HuH-7.5 (cell line): ENCODE measurements at regions not wholly inside any gene's neighbourhood (a gene's known extent, or its start where the extent isn't known, plus 50 kb on each side); places are given as distances from the start of the nearest gene placed in this dataset.

Source experiments
- DNase-seq: peaks from one replicate; pipeline ENCODE4 v3.0.0; 2011; ENCODE audit warnings: low spot score

DNA sequence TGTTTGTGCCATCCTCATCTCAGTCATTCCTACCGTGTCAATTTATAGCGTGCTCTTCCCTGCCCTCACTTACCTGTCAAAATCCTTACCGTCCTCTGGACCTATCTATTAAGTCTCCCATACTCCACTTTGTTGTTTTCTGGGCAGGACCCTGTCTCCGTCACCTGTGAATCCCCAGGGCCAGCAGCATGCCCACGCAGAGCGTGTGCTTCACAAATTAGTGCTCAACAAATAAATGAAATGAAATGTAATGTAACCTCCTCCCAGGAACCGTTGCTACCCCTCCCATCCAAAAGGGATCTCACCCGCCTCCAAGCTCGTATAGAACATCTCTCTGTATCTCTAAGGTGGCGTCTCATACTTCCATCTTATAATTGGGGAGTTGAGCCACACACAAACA, 589.9 kb upstream of the MGMT start:
- DNase-seq = no peak

DNA sequence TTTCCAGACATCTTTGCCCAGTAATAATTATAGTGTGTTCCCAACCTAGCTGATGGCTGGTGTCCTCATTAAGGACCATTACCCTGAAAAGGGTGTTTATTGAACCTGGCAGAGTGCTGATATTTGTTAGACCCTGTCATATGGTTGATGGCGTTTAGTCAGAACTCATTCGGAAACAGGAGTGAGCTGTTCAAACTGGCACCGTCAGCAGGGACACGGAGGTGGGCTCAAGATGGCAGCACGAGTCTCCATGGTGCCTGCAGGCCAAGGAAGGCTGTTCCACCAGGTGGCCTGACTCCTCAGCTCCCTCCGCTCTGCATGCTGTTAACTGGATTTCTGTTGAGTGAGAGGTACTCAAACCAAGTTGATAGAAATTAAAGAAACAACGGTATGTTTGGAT, 589.1 kb upstream of the MGMT start:
- no peak for DNase-seq

DNA sequence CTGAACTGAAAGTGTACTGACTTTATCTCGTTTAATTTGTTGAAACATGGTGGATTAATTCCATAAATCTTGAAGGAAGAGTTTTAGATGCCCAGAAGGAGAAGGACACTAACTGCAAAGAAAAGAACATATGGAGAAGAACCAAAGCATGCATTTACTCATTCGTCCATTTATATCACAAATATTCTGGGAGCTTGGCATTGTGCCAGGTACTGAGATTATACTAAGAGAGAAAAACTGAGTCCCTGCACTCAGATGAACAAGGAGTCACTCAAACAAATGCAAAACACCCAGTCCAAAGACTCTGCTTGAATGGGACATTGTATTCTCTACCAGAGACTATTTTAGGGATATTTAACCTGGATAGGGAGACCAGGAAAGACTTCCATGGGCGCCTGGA, 588.0 kb upstream of the MGMT start:
- DNase-seq = no peak

DNA sequence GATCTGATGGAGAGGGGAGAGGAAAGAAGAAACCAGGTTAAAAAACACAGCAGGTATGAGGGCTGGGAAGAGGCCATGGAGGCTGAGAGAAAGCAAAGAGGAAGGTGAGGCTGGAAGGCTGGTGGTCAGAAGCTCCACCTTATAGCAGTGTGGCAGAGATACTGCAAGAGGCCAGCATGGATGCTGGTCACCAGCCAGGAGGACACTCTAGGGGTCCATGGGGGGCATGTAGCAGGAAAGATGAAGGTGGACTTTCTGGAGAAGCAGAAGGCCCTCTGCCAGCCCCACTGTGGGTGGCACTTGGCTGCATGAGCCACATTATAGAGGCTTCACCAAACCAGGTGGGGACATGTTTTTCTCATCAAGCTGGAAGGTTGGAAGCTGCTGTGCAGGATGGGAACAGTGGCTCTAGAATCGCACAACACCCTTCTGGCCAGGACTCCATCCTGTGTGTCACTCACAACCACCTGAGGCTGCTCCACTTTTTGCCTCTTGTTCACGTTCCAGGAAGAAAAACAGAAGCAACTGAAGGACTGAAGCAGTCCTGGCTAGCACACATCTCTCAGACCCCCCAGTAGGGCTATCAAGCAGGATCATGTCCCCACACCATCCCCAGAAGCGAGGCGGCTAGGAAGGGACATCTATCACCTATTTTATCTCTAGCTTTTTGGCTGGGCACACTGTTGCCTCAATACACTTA, 587.5 kb upstream of the MGMT start:
- no peak for DNase-seq

GRCh38 chr10:128880159-128880725, 586.8 kb upstream of the MGMT start:
- DNase-seq = no peak

GRCh38 chr10:128881086-128881485, 586.0 kb upstream of the MGMT start:
- no peak for DNase-seq

- no peak for DNase-seq
Measured at GRCh38 chr10:128883231-128884032, 583.6 kb upstream of the MGMT start.

DNA sequence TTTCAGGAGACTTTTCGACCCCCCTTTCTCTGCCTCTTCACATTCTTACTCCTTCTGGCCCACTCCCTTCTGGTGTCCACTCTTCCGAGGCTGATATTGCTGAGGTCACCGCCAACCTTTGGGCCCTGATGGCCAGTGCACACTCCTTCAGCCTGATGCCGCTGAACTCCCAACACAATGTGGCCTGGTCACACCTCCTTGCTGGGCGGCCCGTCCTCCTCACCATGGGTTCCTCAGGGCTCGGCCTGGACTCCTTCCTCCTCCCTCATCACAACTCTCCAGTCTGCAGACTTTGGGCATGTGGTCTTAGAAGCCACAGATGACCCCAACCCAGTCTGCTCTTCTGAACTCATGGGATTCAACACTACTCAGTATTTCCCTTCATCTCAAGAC, 583.0 kb upstream of the MGMT start:
- no peak for DNase-seq

- no peak for DNase-seq
Measured at GRCh38 chr10:128884496-128885072, 582.5 kb upstream of the MGMT start.

DNA sequence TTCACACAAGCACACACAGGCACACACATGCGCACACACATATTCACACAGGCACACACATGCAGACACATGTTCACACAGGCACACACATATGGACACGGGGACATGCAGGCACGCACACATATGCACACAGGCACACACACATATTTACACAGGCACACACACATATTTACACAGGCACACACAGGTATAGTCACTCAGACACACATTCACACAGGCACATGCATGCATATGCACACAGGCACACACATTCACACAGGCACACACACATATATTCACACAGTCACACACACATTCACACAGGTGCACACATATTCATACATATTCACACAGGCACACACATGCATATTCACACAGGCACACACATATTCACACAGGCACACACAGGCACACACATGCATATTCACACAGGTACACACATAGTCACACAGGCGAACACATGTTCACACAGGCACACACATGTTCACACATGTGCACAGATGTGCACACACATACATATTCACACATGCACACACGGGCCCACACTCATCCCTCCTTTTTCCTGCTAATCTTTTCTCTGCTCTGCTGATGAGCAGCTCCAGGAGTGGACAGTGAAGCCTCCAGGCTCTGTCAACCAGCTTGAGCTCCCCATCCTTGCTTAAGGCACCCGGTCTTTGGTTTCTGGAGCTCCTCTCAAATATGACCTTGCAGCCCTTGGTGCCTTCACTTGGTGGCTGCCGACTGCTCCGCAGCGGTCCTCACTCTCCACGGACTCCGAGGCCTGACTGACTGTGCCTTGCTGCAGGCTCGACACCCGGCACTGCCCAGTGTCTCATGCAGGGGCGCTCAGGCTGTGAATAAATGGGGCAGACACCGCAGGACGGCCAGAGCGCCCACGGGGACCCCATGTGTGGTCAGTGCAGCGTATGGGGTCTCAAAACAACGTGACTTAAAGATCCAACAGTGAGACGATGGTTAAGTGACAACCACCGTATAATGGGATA, 581.2 kb upstream of the MGMT start:
- no peak for DNase-seq

GRCh38 chr10:128887856-128888255, 579.2 kb upstream of the MGMT start:
- DNase-seq = no peak

DNA sequence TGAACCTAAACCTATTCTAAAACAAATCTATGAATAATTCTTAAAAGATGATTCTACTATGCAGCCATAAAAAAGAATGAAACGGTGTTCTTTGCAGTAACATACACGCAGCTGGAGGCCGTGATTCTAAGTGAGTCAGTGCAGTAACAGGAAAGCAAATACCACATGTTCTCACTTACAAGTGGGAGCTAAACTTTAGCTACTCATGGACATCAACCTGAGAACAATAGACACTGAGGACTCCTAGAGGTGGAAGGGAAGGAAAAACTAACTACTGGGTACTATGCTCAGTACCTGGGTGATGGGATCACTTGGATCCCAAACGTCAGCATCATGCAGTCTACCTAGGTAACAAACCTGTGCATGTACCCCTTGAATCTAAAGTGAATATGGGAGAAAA, 575.0 kb upstream of the MGMT start:
- no peak for DNase-seq

DNA sequence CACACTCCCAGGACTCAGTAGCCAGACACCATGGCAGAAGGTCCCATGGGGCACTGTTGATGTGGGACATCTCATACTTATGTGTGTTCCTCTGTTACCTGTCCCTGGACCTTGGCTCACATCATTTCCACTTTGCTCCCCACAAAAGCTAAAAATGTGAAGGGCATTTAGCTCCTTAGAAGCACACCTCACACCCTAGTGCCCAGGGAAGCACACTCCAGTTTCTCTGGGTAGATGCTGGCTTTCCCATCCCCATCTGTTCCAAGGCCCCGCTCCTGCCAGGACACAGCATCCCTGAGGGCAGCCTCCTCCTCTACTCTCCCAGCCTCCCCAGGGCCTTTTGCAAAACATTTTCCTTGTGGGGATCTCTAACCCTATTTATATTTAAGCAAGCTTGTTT, 572.4 kb upstream of the MGMT start:
- DNase-seq = no peak

- no peak for DNase-seq
Measured at GRCh38 chr10:128895473-128895872, 571.6 kb upstream of the MGMT start.

DNA sequence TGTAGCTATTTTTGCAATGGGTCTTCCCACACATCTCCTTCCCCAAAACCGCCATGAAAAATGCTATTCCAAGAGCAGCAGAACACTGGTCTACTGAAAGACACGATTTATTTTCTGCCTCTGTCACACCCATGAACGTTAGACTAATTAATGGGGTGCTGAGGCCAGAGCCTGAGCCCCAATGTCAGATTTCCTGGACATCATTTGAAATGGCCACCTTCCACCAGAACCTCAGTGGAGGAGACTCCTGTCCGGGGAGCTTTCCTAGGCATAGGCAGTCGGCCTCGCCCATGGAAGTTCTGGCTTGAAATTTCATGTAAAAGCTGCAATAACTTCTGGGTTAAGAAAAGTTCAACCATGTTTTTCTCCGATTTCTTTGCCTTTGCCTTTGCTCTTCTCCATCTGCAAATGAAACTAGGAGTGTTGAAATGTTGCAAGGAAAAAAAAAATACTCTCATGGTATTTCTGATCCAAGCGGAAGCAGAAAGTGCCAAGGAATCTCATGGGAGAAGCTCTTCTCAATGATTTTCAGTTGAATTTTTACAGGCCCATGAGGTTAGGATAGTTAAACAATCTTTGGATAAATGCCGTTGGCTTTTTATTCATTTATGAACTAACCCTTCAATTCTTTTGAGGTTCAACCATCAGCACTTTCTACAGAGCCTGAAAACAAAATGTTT, 570.8 kb upstream of the MGMT start:
- no peak for DNase-seq

- no peak for DNase-seq
Measured at GRCh38 chr10:128896963-128897362, 570.1 kb upstream of the MGMT start.

DNA sequence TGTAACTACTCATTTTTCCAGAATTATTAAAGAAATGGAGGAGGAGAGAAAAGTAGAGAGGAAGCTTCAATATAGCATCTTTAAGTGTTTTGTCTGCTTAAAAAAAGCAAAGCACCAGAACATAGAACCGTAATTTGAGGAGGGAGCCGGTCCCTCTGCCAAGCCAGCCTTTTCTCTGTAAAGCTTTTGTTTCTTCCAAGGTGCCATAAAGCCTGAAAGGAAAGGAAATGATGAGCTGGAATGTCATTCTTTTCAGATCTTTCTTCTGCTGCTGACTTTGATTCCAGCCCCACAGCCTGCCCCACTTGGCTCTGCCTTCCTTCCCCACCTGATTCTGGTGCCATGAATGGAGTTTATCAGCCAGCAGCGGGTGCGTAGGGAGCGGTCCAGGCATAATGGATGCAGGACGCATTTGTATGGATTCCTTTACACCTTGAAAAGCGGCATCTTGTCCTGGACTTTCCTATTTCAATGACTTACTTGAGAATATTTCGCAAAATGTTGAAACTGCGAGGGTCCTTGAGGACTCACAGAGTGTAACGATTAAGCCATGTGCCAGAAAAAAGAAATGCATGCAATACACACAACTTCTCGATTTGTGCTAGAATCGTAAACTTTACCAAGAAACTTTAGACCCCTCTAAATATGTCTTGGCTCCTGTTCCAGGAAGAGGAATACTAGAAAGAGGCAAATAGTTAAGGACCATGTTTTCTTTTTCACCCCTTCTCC, 569.5 kb upstream of the MGMT start:
- DNase-seq = no peak

- no peak for DNase-seq
Measured at GRCh38 chr10:128898133-128898915, 568.7 kb upstream of the MGMT start.

DNA sequence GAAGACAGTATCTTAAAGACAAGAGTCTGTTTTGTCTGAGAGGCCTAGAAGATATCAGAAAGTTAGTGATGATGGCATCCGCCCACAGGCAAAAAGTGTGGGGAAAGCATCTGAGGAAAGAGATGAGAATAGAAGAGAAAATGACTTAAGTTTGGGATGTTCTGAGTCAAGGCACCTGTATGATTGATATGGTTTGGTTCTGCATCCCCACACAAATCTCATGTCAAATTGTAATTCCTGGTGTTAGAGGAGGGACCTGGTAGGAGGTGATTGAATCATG, 568.2 kb upstream of the MGMT start:
- no peak for DNase-seq

GRCh38 chr10:128900456-128900855, 566.6 kb upstream of the MGMT start:
- no peak for DNase-seq
